Cerebellar nuclear complex (tissue), 1 donor: ENCODE measurements at regions not wholly inside any gene's neighbourhood (a gene's known extent, or its start where the extent isn't known, plus 50 kb on each side); places are given as distances from the start of the nearest gene placed in this dataset.
"Not testable (repeated sequence)": the region's sequence is repeated elsewhere in the genome, so short reads cannot be mapped to it uniquely, and the experiment has no call there.

Experiments used
- DNase-seq, 2 experiments: peaks; one replicate each; lab custom pipeline; 2025; lab: John Stamatoyannopoulos, UW

DNA sequence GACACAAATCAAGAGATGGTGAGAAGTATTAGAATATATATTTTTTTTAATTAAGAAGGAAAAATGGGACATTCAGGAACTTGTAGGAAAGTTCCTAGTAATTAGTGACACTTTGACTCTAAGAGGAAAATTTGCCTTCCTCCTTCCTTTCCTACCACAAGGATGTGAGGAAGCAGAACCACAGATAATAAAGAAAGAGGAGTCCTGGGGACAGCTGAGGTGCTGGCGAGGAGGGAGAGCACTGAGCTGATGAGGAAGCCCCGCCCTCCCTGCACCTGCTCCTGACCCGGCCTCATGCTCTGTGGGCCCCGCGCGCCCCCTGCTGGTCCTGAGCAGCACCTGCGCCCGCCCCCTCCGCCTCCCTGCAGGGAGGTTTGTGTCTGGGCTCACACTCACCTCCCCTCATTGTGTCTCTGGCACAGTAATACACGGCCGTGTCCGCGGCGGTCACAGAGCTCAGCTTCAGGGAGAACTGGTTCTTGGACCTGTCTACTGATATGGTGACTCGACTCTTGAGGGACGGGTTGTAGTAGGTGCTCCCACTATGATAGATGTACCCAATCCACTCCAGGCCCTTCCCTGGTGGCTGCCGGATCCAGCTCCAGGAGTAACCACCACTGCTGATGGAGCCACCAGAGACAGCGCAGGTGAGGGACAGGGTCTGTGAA is 822.6 kb downstream of the TMEM121 start:
- DNase-seq = not testable (repeated sequence)

DNA sequence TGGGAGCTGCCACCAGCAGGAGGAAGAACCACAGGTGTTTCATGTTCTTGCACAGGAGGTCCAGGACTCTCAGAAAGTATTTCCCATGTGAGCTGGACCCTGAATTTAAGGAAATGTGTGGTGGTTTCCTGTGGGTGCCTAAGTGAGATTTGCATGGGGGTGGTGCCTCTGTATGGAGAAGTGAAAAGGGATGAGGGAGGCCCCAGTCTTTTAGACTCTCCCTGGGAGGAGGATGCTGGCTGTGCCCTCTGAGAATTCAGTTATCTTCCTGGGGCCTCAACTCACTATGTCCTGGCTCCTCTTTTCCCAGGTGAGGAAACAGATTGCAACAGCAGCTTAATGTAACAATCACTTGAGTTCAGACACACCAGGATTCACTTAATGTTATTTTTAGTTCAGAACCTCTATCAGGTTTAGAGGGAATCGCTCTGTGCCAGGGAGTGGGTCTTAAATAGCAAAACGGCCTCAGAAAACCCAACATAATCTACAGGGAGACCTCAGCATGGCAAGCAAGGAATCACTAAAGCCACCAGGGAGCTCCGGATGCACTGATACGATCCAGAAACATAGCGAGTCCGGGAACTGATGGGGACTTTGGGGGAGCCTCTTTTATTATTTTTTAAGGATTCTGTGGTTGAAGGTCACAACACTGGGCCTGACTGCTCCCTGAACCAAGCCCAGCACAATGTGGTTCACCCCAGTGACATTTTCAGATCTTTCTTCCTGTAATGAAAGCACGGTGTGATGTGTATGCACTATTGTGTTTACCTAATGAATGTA is 823.5 kb downstream of the TMEM121 start:
- DNase-seq = not testable (repeated sequence)

DNA sequence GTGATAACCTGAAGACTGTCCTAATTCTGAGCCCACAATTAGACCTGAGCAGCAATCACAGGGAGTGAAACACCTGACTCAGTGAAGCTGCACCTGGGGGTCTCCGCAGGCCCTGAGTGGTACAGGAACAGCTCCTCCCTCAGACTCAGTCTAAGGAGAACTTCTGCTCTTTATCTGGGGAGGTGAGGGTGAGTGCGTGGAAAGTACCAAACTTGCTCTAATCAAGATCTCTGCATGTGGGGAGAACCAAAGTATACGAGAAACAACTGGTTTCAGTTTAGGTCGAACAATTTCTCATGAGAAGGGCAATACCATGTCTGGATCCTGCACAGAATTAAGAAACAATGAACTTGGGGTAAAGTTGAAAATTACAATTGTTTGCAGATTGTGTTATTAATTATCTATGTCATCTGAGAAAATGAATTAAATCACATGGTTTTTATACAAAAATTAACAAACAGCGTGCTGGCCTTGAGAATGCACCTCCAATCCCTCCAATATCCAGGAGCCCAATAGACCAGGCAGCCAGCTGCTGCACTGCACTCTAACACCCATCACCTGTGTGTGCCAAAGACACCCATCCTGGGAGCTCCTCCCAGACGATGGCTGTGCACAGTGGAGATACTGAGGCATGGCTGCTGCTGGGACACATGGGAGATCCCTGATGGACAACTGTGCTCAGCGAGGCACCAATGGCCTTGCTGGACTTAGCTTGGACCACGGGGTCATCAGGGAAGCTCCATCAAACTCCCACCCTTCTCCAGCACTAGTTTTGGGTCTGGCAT is 828.8 kb downstream of the TMEM121 start:
- not testable (repeated sequence) for DNase-seq

DNA sequence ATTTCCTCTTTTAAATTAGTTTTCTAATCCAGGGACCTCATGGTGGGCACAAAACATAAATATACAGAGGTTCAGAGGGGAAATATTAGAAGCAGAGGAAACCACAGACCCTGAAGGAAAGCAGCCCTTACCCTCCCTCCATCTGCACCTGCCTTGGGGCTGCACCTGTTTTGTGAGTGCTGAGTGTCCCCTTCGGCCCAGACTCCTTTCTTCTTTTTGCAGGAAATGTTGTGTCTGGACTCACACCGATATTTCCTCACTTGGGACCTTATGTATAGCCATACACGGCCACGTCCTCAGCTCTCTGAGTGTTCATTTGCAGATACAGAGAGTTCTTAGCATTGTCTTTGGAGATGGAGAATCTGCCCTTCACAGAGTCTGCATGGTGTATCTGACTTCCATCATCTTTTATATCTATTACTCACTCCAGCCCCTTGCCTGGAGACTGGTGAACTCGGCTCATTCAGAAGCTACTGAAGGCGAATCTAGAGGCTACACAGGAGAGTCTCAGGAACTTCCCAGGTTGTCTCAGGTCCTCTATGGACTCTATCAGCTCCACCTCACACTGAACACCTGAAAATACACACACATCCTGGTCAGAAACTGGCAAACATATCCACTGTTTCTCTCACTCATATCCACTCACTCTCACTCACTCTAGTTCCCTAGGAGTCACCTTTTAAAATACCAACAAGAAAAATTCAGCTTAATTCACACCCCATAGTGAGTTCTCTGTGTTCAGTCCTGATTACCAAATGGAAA is 829.7 kb downstream of the TMEM121 start:
- DNase-seq = not testable (repeated sequence)

DNA sequence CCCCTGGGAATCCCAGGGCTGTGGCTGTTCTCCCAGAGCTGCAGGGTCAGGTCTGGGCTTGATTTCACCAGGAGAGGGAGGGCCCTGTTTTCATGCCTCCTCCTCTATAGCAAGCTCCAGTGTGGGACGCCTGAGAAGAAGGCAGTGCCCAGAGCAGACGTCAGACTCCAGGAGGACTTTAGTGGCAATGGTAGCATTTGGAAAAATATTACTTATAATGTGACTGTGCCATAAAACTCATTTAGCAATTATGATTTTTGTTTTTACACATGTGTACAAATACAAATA is 830.2 kb downstream of the TMEM121 start:
- DNase-seq = not testable (repeated sequence)

DNA sequence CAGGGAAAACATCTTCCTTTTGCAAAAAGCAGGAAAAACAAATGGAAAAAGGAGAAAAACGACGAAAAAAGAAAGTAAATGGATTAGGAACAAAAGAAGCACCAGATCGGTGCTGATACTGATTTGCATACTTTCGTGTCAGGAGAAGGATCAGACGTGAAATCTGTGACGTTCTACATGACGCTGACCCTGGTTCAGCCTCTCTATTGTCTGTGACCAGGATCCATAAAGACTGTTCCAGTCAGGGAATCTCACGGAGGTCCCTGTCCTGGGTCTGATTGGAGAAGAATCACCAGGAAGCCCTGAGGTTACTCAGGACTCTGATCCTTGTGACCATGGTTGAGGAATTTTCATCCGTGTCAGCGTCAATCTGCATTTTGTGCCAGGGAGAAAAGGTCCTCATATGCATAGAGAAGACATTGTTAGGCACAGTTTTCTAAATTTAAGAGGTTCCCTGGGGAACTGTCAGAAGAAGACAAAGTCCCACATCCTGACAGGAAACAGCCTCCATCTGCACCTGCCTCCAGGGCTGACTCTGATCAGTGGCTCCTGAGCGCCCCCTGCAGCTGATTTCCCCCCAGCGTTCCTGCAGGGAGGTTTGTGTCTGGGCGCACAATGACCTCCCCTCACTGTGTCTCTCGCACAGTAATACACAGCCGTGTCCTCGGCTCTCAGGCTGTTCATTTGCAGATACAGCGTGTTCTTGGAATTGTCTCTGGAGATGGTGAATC is 832.9 kb downstream of the TMEM121 start:
- DNase-seq = not testable (repeated sequence)

DNA sequence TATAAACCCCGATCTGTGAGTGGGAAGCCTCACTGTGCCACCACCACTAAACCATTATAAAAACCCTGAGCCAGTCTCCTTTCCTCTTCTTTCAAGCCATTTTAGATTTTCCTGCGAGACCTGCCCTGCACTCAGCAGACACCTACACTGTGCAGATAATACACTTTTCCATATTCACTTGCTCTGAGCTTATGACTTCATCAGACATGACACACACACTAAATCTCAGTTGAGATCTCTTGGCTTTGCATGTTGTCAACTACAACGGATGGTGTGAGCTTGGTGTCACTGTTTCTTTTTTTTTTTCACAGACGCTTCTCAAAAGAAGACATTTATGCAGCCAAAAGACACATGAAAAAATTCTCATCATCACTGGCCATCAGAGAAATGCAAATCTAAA is 839.0 kb downstream of the TMEM121 start:
- not testable (repeated sequence) for DNase-seq

DNA sequence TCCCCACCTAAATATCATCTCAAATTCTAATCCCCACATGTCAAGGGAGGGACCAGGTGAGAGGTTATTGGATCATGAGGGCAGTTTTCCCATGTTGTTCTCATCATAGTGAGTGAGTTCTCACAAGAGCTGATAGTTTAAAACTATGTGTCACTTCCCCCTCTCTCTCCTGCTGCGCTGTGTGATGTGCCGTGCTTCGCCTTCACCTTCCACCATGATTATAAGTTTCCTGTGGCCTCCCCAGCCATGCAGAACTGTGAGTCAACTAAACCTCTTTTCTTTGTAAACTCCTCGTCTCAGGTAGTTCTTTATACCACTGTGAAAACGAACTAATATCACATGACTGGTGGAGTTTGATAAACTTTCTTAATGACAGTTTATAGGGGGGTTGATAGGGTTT is 839.5 kb downstream of the TMEM121 start:
- not testable (repeated sequence) for DNase-seq

DNA sequence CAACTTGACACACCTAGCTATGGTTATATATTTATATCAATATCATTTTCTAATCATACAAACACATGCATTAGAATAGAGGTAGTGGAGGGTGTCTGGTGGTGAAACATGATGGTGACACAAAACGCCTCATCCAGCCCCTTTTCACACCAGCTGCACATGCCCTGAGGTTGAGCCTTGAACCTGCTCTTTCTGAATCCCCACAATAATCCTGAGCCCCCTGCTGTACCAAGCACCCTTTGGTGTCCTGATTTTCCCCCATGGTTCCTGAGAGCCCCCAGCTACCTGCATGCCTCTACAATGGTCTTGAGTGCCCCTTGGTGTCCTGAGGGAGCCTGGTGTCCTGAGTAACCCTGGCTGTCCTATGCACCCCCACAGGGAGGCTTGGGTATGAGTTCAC is 840.6 kb downstream of the TMEM121 start:
- DNase-seq = not testable (repeated sequence)

DNA sequence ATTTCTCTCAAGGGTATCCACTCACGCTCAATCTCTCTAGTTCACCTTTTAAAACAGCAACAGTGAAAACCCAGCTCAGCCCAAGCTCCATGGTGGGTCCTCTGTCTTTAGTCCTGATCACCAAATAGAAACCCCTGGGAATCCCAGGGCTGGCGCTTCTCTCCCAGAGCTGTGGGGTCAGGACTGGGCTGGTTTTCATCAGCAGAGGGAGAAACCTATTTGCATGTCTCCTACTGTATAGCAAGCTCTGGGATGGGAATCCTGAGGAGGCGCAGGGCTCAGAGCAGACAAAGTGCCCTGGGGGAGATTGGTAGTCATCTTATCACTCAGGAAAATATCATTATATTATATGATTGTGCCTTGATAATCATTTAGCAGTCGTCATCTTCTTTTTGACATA is 843.1 kb downstream of the TMEM121 start:
- not testable (repeated sequence) for DNase-seq

DNA sequence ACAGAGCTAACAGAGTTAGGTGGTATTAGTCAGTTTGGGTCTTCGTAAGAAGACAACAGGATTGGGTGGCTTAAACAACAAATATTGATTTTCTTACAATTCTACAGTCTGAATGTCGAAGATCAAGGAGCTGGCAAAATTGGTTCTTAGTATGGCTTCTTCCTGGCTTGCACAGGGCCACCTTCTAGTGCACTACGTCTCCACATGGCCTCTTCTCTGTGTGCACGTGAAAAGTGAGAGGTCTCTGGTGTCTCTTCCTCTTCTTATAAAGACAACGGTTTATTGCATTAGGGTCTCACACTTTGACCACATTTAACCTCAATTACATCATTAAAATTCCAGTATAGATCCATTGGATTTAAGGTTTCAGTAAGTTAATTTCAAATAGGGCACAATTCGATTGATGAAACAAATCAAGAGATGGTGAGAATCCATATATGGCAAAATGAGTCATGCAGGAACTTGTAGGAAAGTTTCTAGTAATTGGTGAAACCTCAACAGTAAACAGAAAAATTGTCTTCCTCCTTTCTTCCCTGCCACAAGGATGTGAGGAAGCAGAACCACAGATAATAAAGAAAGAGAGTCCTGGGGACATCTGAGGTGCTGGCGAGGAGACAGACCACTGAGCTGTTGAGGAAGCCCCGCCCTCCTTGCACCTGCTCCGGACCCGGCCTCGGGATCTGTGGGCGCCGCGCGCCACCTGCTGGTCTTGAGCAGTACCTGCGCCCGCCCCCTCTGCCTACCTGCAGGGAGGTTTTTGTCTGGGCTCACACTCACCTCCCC is 846.7 kb downstream of the TMEM121 start:
- DNase-seq = no peak

DNA sequence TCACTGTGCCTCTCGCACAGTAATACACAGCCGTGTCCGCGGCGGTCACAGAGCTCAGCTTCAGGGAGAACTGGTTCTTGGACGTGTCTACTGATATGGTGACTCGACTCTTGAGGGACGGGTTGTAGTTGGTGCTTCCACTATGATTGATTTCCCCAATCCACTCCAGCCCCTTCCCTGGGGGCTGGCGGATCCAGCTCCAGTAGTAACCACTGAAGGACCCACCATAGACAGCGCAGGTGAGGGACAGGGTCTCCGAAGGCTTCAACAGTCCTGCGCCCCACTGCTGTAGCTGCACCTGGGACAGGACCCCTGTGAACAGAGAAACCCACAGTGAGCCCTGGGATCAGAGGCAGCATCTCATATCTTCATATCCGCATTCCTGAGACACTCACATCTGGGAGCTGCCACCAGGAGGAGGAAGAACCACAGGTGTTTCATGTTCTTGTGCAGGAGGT is 847.3 kb downstream of the TMEM121 start:
- not testable (repeated sequence) for DNase-seq

DNA sequence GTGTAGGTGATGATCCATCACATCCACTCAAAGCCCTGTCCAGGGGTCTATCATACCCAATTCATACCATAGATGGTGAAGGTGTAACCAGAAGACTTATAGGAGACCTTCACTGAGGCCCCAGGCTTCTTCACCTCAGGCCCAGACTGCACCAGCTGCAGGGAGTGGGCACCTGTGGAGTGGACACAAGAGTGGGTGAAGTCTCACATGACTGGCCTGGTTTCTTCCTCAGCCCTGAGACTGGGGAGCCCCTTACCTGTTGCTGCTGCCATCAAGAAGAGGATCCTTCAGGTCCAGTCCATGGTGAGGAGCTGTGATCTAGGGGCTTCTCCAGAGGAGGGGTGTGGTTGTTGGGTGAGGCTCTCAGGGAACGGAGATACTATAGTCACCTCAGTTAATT is 851.0 kb downstream of the TMEM121 start:
- DNase-seq = no peak

DNA sequence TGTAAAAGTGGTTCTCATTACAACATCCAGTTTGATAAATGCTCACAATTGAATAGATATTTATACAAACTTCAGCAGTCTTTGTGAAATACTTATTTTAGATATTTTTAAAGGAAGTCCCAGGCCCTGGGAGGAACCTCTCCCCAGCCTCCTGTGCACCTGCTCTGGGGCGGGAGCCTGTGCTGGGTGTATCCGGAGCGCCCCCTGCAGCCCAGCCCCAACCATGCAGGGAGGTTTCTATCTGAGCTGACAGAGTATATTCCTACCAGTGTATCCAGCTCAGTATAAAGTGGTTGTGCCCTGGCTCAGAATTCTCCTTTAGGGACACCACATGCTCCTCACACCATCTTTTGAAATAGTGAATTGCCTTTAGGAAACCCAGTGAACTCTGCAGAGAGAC is 851.8 kb downstream of the TMEM121 start:
- DNase-seq = no peak

DNA sequence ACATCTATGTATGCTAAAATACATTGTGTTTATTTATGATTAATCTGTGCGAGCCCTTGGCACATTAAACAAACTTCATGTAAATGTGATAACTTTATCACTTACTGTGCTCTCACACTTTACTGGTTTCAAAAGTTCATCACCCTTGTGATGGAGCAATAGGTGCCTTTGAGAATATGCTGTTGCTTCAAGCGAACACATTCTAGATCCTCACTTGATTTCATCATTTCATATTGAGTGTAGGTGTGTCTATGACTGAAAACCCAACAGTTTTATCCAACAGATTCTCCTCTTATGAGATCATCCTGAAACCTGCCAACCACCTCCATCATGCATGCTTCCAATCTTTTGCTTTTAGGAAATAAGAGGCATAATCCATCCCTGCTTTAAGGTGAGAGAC is 854.4 kb downstream of the TMEM121 start:
- DNase-seq = no peak

DNA sequence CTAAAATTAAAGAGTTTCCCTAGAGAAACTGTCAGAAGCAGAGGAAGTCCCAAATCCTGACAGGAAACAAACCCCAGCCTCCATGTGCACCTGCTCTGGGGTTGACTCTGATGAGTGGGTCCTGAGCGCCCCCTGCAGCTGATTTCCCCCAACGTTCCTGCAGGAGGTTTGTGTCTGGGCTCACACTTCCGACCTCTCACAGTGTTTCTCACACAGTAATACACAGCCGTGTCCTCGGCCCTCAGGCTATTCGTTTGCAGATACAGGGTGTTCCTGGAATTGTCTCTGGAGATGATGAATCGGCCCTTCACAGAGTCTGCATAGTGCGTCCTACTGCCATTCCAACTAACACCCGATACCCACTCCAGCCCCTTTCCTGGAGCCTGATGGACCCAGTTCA is 862.8 kb downstream of the TMEM121 start:
- DNase-seq = not testable (repeated sequence)

DNA sequence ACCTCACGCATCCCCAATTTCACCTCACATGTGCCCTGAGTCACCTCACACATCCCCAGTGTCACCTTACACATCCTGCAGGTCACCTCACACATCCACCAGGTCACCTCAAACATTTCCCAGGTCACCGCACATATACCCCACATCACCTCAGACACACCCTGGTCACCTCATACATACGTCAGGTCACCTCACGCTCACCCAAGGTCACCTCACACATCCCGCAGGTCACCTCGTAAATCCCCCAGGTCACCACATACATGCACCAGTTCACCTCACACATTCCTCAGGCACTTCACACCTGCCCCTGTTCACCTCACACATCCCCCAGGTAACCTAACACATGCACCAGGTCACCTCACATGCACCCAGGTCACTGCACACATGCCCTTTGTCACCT is 864.0 kb downstream of the TMEM121 start:
- DNase-seq = no peak

DNA sequence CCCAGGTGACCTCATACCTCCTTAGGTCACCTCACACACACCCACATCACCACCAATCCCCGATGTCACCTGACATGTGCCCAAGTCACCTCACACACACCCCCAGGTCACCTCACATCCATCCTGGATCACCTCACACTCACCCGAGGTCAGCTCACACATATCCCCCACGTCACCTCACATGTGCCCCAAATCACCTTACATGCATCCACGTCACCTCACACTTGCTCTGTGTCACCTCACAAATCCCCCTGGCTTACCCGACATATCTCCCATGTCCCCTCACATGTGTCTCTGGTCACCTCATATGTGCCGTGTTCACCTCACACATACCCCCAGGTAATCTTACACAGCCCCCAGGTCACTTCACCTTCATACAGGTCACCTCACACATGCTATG is 864.6 kb downstream of the TMEM121 start:
- DNase-seq = no peak

DNA sequence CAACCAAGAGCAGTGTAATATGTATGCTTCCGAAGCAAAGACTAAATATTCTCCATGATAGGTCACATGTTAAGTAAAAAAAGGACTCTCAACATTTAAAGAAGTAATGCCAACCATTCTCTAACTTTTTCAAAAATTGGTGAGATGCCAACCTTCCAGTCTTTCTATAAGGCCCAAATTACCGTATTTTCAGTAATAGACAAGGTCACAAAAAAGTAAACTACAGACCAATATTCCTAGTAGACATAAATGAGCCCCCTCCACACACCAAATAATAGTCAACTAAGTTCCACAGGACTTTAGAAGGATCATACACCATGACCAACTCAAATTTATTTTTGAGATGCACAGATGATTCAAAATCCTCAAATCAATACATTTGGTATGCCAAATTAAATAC is 867.4 kb downstream of the TMEM121 start:
- DNase-seq = no peak

DNA sequence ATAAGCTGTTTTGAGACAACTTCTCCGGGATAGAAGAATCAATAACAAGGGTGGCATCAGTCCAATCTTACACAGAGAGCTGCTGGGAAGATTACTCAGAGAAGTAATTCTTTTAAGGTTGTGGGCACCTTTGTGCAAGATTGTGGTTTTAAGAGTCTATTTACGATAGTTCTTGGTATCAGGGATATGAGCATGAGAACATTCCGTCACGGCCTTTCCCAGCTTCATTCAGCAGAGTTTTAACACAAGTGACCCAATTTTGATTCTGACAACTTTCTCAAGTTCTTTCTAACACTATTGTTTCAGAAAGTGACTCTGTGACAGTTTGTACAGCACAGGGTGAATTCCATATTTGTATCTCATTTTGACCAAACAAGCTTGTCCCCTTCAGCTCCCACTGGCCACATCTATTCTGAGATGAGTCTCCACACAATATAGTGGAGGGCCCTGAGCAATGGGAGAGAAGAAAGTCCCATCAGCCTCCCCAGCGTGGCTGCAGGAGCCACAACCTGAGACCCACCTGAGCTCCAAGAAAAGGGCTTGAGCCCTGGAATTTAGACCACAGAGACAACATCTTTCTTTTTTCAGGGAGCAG is 869.2 kb downstream of the TMEM121 start:
- no peak for DNase-seq
